HAP-1 (cell line): ENCODE measurements at regions not wholly inside any gene's neighbourhood (a gene's known extent, or its start where the extent isn't known, plus 50 kb on each side); places are given as distances from the start of the nearest gene placed in this dataset.

Experiments used
- DNase-seq, 2 experiments: peaks; one replicate each; pipeline ENCODE4 v3.0.0-alpha.2; 2016 to 2020; ENCODE audit warnings: low spot score in 2 of 2
- H3K27me3 ChIP-seq: fragments of 250-450 bp; sonication (Bioruptor Pico); 2 replicates; pipeline ENCODE4 v1.5.1; 2020; ENCODE audit warnings: low read depth, mild to moderate bottlenecking, moderate library complexity
- H3K36me3 ChIP-seq: fragments of 250-450 bp; sonication (Bioruptor Pico); replicated peaks from 2 replicates; pipeline ENCODE4 v1.5.1; 2020; ENCODE audit warnings: mild to moderate bottlenecking
- H3K4me1 ChIP-seq: fragments of 250-450 bp; sonication (Bioruptor Pico); 2 replicates; pipeline ENCODE4 v1.5.1; 2020; ENCODE audit warnings: mild to moderate bottlenecking
- H3K4me3 ChIP-seq: fragments of 250-450 bp; sonication (Bioruptor Pico); 2 replicates; pipeline ENCODE4 v1.5.1; 2020; ENCODE audit warnings: mild to moderate bottlenecking, moderate library complexity
- H3K9me3 ChIP-seq: fragments of 250-450 bp; sonication (Bioruptor Pico); 2 replicates; pipeline ENCODE4 v1.5.1; 2020; ENCODE audit warnings: mild to moderate bottlenecking, moderate library complexity
- in situ Hi-C: fragments of 300-500 bp; cut with MboI; formaldehyde crosslinking; loops from 3 replicates; pipeline ENCODE4 v1.14.3; 2020; ENCODE audit warnings: low sequenced_read_pairs, inconsistent platforms, mixed read lengths

DNA sequence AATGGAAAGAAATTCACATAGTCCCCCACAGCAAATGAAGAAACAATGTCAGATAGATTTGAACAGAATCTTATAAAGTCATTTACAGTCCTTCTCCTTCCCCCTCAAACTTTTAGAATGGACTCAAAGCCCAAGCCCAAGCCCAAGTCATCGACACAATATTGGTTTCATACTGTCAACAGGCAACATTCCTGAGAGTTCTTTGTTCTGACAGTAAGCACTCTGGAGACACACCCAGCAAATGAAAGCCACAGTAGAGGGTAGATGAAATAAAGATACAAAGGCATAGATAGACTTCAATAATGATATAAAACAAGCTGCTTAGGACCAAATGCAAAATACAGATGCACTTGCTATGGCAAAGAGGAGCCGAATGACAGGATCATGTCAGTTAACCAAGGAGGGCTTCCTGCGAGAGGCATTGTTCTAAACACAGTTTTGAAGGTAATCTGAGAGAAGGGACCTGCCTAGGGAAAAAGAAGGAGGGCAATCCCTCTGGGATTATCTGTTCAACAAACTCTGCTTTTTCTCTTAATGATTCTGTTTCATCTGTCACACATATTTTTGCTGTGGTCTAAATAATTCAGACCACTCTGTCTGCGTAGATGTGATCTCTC is 97.1 kb upstream of the MAP4K3 start:
- H3K4me3 ChIP-seq, result no peak overlapping the region

DNA sequence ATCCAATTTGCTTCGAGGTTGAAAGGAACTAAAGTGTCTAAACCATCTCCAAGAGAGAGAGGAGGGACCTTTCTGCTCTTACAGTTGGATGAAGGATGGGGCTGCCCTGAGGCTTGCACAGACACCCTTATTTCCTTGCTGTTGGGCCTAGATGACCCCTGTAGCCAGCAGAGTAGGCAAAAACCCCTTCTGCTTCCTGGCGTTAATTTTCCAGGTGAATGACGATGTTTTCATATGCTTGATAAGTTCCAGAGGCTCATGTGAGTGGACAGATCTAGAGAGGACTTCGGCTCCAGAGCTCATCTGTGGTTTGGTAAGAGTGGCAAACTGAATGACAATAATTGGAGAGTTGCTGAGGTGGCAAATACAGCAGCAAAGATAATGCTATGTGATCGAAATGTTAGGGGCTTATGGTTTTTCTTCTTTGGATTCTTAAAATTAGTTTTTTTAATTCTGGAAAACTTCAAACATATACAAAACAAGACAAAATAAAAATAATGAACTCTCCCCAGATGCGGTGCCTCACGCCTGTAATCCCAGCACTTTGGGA is 98.6 kb upstream of the MAP4K3 start:
- no peak for DNase-seq
- Histone ChIP-seq H3K27me3 (no peaks in the 10 kb centered on the region), H3K9me3 (no peaks in the 10 kb centered on the region), H3K36me3 (no peaks in the 10 kb centered on the region), H3K4me3 (no peak overlapping the region), H3K4me1 (peaks cover 37% of the 10 kb centered on the region)
- in situ Hi-C loops, result no loop called here

More for the DNA sequence above, 97.1 kb upstream of the MAP4K3 start:
- Histone ChIP-seq H3K36me3 (no peaks in the 10 kb centered on the region), H3K9me3 (no peaks in the 10 kb centered on the region), H3K27me3 (no peaks in the 10 kb centered on the region), H3K4me1 (peaks cover 43% of the 10 kb centered on the region)
- DNase-seq, result peak in 1 of 2 experiments; percentile 56
- in situ Hi-C loops, result no loop called here

DNA sequence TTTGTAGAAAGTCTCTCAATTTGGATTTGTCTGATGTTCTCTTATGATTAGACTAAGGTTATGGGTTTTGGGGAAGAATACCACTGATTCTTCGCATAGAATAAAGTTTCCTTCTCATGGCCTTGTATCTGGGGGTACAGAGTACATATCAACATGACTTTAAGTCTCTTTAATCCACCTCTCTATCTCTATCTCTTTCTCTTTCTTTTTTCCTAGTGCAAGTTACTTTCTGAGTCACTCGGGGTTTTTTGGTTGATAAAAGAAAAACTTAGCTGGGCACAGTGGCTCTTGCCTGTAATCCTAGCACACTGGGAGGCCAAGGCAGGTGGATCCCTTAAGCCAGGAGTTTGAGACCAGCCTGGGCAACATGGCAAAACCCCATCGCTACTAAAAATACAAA is 100.1 kb upstream of the MAP4K3 start:
- in situ Hi-C loops, result no loop called here
- Histone ChIP-seq H3K4me3 (no peak overlapping the region), H3K36me3 (no peaks in the 10 kb centered on the region), H3K27me3 (no peaks in the 10 kb centered on the region), H3K4me1 (peaks cover 48% of the 10 kb centered on the region), H3K9me3 (no peaks in the 10 kb centered on the region)
- DNase-seq, result no peak

DNA sequence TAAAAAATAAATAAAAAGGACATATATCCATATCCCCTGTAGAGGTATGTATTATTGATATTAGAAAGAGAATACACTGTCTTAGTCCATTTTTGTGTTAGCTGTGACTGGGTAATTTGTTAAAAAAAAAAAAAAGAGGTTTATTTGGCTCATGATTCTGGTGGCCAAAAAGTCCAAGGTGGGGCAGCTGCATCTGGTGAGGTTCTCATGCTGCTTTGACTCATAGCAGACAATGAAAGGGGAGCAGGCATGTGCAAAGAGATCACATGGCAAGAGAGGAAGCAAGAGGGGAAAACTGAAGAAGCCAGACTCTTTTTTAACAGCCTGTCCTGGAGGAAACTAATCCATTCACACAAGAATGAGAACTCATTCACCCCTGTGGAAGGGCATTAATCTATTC is 101.6 kb upstream of the MAP4K3 start:
- Histone ChIP-seq H3K9me3 (no peaks in the 10 kb centered on the region), H3K4me1 (peaks cover 47% of the 10 kb centered on the region), H3K36me3 (no peaks in the 10 kb centered on the region), H3K4me3 (no peak overlapping the region), H3K27me3 (no peaks in the 10 kb centered on the region)
- DNase-seq, result no peak
- in situ Hi-C loops, result no loop called here

DNA sequence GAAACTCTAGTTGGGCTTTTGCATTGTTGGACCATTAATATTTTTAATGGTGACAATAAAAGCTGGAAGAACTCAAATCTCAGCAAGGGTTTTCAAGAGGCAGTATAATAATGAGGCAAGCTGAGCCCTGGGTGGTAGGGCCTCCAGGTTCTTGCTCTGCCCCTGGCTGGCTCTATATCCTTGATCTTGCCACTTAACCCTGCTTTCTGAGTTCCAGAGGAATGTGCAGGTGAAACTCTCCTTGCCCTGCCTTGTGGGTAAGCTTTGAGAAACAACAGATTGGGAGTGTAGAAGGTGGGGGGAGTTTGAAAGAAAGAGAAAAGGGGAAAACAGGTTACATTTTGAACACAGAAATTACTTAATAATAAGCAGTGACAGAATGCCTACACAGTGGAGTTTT is 103.3 kb upstream of the MAP4K3 start:
- peaks cover 30% of the 10 kb centered on the region for H3K4me1 ChIP-seq
- H3K36me3 ChIP-seq, result no peaks in the 10 kb centered on the region
- no peaks in the 10 kb centered on the region for H3K27me3 ChIP-seq
- H3K4me3 ChIP-seq, result no peak overlapping the region
- no peaks in the 10 kb centered on the region for H3K9me3 ChIP-seq
- DNase-seq, result no peak
- in situ Hi-C loops, result no loop called here

DNA sequence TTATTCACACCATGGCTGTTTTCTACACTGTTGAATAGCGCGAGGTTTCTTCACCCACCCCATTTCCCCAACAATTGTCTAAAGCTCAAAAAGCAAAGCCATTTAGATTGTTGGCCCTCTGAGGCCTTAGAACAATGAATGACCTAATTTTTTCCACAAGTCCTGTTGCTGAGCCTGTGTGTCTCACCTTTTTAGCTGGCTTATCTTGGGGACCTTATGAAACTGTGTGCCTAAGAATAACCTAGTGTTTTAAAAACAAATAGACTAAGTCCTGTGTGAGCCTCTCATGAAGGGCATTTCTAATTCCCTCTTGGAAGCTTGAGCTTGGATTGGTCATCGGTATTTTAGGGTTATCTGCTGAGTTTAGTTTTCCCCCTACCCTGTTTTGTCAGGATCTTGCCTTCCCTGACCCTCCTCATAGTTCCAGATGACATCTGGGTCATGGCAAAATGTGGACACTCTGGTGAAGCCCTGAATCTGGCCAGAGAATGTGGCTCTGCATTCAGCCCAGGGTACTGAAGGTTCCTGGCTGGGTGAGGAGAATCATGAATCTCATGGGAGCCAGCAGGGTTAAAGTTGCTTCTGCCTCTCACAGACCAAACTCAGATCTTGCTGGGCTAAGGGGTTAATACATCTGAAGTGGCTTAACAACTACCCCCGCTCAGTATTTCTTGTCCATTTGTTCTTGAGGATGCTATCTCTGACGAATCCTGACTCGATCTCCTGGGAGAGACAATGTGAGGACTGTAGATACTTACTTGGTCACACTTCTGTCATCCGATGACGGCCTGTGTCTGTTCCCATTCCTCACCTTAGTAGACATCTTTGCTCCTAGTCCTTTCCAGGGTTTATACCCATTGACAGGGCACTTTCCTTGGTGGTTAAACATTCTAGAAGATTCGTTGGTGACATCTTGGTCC is 104.2 kb upstream of the MAP4K3 start:
- no peaks in the 10 kb centered on the region for H3K9me3 ChIP-seq
- no peak for DNase-seq
- no peaks in the 10 kb centered on the region for H3K27me3 ChIP-seq
- H3K4me3 ChIP-seq, result no peak overlapping the region
- in situ Hi-C loops, result no loop called here
- no peaks in the 10 kb centered on the region for H3K36me3 ChIP-seq
- H3K4me1 ChIP-seq, result peaks cover 30% of the 10 kb centered on the region

DNA sequence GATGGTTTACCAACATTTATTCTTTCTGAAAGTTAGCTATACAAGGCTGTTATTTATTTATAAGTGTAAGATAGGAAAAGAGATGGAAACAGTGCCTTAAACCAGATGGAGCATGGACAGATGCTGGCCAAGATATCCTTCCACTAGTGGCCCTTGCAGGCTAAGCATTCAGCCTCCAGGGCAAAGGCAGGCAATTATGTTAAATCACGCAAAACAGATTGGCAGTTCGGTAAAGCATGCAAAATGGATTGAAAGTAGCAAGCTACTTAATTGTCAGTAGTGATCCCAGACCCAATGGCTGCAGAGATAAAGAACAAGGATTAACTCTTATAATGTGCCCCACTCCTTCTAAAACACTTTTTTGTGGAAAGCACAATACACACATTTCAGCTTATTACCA is 105.4 kb upstream of the MAP4K3 start:
- H3K36me3 ChIP-seq, result no peaks in the 10 kb centered on the region
- no peaks in the 10 kb centered on the region for H3K9me3 ChIP-seq
- H3K4me3 ChIP-seq, result no peak overlapping the region
- DNase-seq, result peak; percentile 68 to 87
- no peaks in the 10 kb centered on the region for H3K27me3 ChIP-seq
- in situ Hi-C loops, result no loop called here
- H3K4me1 ChIP-seq, result peaks cover 37% of the 10 kb centered on the region

DNA sequence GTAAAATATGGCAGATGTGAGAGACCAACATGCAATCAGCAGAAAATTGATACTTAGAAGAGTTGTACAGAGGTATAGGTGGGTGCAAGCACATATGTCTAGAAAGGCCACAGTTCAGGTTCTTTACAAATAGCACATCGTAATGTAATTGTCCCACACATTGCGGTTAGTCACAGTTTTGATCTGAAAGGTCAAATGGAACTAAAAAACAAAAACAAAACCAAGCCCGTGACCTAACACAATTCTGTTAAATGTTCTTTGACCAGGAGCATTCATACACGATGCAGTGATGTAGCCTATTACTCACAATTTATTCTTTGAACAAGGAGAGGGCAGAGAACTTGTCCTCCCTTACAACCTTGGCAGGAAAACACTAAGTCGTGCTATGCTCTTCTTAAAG is 108.9 kb upstream of the MAP4K3 start:
- in situ Hi-C loops, result no loop called here
- H3K4me1 ChIP-seq, result peaks cover 38% of the 10 kb centered on the region
- H3K9me3 ChIP-seq, result no peaks in the 10 kb centered on the region
- no peak for DNase-seq
- no peaks in the 10 kb centered on the region for H3K27me3 ChIP-seq
- no peaks in the 10 kb centered on the region for H3K36me3 ChIP-seq
- no peak overlapping the region for H3K4me3 ChIP-seq

DNA sequence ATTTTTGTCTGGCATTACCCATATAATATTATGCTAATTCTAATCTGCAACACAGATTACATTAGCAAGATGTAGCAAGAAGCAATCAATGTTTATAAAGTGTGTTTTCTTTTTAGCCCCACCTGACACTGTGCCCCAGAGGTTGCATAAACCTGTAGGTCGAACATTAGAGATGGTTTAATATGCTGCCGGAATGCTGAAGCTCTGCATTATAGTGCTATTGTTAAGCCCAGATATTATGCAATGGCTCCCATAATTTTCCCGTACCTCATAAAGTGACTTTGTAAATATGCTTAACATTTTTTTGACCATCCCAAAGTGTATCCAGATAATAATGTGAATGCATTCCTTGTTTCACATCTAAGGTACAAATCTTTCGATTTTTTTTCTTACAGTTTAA is 109.3 kb upstream of the MAP4K3 start:
- in situ Hi-C loops, result no loop called here
- DNase-seq, result no peak

DNA sequence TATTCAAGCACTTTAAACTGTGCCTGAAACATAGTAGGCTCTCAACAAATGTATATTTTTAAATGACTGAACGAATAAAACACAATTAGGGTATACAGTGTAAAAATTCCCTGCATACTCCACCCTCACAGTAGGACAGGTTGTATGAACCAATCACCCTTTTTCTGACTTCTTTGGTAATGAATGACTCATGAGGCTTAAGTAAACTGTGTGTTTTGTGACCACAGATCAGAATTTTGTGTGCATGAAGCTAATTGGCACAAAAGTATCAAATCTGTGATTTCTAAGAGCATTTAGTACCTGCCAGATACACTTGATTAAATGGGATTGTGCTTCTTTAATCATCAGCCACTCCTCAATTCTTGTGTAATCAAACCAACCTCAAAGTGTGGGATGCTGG is 109.9 kb upstream of the MAP4K3 start:
- no peaks in the 10 kb centered on the region for H3K36me3 ChIP-seq
- no peak overlapping the region for H3K4me3 ChIP-seq
- no peaks in the 10 kb centered on the region for H3K9me3 ChIP-seq
- H3K27me3 ChIP-seq, result no peaks in the 10 kb centered on the region
- peaks cover 33% of the 10 kb centered on the region for H3K4me1 ChIP-seq
- in situ Hi-C loops, result no loop called here
- no peak for DNase-seq

More for the DNA sequence above, 109.3 kb upstream of the MAP4K3 start:
- H3K36me3 ChIP-seq, result no peaks in the 10 kb centered on the region
- no peak overlapping the region for H3K4me3 ChIP-seq
- no peaks in the 10 kb centered on the region for H3K9me3 ChIP-seq
- no peaks in the 10 kb centered on the region for H3K27me3 ChIP-seq
- H3K4me1 ChIP-seq, result peaks cover 38% of the 10 kb centered on the region

DNA sequence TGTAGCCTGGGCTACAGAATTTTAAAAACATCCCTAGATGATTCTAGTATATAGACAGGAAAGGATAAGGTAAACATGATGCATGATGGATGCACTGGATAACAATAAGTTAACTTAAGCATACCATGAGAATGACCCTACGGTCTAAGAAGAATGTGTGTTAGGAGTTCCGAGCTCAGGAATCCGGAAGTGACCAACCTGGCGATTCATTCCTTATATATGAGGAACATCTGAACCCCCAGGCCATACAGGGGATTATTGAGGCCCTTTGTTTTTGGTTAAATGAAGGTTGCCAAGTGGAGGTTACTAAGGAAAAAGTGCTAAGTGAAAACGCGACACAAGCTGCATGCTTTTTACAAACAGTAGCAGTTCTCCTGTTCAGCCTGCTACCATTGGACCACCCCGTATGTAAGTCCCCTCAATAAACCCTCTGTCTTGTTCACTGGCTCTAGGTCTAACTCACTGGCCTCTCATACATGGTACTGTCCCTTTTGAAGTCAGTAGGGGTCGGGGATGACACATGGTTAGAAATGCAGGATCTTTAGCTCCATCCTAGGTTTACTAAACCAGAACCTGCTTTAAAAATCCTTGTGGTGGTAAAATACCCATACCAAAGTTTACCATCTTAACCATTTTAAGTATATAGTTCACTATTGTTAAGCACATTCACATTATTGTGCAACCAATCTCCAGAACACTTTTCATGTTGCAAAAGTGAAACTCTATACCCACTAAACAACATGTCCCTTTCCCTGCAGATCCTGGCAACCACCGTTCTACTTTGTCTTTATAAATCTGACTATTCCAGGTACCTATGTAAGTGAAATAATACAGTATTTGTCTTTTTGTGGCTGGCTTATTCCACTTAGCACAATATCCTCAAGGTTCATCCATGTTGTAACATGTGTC is 111.0 kb upstream of the MAP4K3 start:
- H3K4me3 ChIP-seq, result no peak overlapping the region
- H3K9me3 ChIP-seq, result no peaks in the 10 kb centered on the region
- H3K36me3 ChIP-seq, result no peaks in the 10 kb centered on the region
- no peak for DNase-seq
- peaks cover 22% of the 10 kb centered on the region for H3K4me1 ChIP-seq
- in situ Hi-C loops, result no loop called here
- no peaks in the 10 kb centered on the region for H3K27me3 ChIP-seq

DNA sequence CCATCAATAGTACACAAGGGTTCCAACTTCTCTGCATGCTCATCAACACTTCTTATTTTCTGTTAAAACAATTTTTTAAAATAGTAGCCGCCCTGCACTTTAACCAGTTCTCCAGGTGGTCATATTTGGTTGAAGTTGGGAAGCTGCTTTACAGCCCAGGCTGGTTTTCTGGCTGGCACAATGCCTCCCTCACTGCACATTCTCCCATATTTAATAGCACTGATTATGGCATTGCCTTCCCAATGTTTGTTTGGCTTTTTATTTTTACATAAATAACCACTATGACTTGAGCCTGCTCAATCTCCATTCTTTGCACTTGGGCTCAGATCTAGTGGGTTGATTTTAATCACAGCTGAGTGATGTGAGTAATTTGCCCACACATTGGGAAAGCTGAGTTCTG is 111.9 kb upstream of the MAP4K3 start:
- Histone ChIP-seq H3K4me1 (peaks cover 16% of the 10 kb centered on the region), H3K36me3 (no peaks in the 10 kb centered on the region), H3K4me3 (no peak overlapping the region), H3K27me3 (no peaks in the 10 kb centered on the region), H3K9me3 (no peaks in the 10 kb centered on the region)
- in situ Hi-C loops, result no loop called here
- DNase-seq, result no peak

DNA sequence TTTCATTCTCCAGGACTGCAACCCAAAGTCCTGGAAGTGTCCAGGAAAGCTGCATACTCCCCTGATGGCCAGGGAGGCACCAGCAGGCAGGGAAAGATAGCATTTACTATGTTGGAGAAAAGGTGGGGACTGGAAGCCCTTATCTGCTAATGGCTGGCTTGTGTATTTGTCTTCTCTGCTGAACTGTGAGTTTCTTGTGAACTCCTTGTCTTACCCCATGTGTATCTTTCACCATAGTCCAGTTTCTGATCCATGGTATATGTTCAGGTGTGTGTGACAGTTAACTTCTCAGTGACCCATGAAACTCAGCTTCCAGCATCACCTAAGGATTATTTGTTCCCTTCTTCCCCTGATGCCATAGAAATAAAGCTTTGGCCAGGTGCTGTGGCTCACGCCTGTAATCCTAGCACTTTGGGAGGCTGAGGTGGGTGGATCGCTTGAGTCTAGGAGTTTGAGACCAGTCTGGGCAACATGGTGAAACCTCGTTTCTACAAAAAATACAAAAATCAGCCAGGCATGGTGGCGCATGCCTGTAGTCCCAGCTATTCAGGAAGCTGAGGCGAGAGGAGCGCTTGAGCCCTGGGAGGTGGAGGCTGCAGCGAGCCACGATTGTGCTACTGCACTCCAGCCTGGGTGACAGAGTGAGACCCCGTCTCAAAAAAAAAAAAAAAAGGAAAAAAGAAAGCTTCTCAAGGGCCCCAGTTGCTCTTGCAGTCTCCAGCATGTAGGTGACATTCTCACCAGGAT is 112.8 kb upstream of the MAP4K3 start:
- no peaks in the 10 kb centered on the region for H3K27me3 ChIP-seq
- no peak overlapping the region for H3K4me3 ChIP-seq
- in situ Hi-C loops, result no loop called here
- H3K9me3 ChIP-seq, result no peaks in the 10 kb centered on the region
- peaks cover 16% of the 10 kb centered on the region for H3K4me1 ChIP-seq
- H3K36me3 ChIP-seq, result no peaks in the 10 kb centered on the region
- DNase-seq, result no peak
